Fibroblast of gingiva (primary cell): ENCODE measurements at regions not wholly inside any gene's neighbourhood (a gene's known extent, or its start where the extent isn't known, plus 50 kb on each side); places are given as distances from the start of the nearest gene placed in this dataset.

Experiments used
- DNase-seq: peaks from one replicate; pipeline ENCODE4 v3.0.0-alpha.2; 2011; ENCODE audit warnings: low read depth

- no peak for DNase-seq
Observed at GRCh38 chr3:180092889-180093288, 56.2 kb upstream of the PEX5L start.

- no peak for DNase-seq
Observed at GRCh38 chr3:180093535-180093934, 56.8 kb upstream of the PEX5L start.

GRCh38 chr3:180097626-180098025 lies 60.9 kb upstream of the PEX5L start:
- DNase-seq, result no peak

- no peak for DNase-seq
Observed at GRCh38 chr3:180102134-180102533, 65.4 kb upstream of the PEX5L start.

GRCh38 chr3:180102604-180103003 lies 65.9 kb upstream of the PEX5L start:
- DNase-seq, result no peak

GRCh38 chr3:180116203-180116602 lies 79.5 kb upstream of the PEX5L start:
- no peak for DNase-seq

GRCh38 chr3:180116658-180117057 lies 79.9 kb upstream of the PEX5L start:
- DNase-seq, result no peak

GRCh38 chr3:180117381-180118163 lies 80.8 kb upstream of the PEX5L start:
- DNase-seq, result no peak

- DNase-seq, result no peak
Observed at GRCh38 chr3:180119567-180119966, 82.8 kb upstream of the PEX5L start.

- DNase-seq, result no peak
Observed at GRCh38 chr3:180123928-180124327, 87.2 kb upstream of the PEX5L start.

GRCh38 chr3:180131169-180131568 lies 94.4 kb upstream of the PEX5L start:
- no peak for DNase-seq

GRCh38 chr3:180135101-180135500 lies 98.4 kb upstream of the PEX5L start:
- DNase-seq, result no peak

- no peak for DNase-seq
Observed at GRCh38 chr3:180138871-180139270, 102.1 kb upstream of the PEX5L start.

GRCh38 chr3:180142041-180142440 lies 105.3 kb upstream of the PEX5L start:
- DNase-seq, result no peak

- no peak for DNase-seq
Observed at GRCh38 chr3:180142472-180142871, 105.7 kb upstream of the PEX5L start.

GRCh38 chr3:180161770-180162169 lies 125.0 kb upstream of the PEX5L start:
- no peak for DNase-seq

GRCh38 chr3:180175572-180175971 lies 138.8 kb upstream of the PEX5L start:
- DNase-seq, result peak; percentile 9

- no peak for DNase-seq
Observed at GRCh38 chr3:180176059-180176458, 139.3 kb upstream of the PEX5L start.

GRCh38 chr3:180177255-180177654 lies 140.5 kb upstream of the PEX5L start:
- DNase-seq, result no peak

- DNase-seq, result no peak
Observed at GRCh38 chr3:180179562-180179961, 142.8 kb upstream of the PEX5L start.

- DNase-seq, result peak; percentile 85
Observed at GRCh38 chr3:180180795-180181194, 144.1 kb upstream of the PEX5L start.

- no peak for DNase-seq
Observed at GRCh38 chr3:180181387-180181786, 144.7 kb upstream of the PEX5L start.

GRCh38 chr3:180183346-180183745 lies 146.6 kb upstream of the PEX5L start:
- DNase-seq, result no peak

GRCh38 chr3:180184816-180185215 lies 148.1 kb upstream of the PEX5L start:
- peak; percentile 65 for DNase-seq
